ENCODE measurements at regions not wholly inside any gene's neighbourhood (a gene's known extent, or its start where the extent isn't known, plus 50 kb on each side); places are given as distances from the start of the nearest gene placed in this dataset.

GRCh38 chr3:117408811-117409210, 699.2 kb downstream of the TUSC7 start:
- Histone ChIP-seq H3K27ac (ENCODE audit: low read depth in 1 of 2, low read length in 2 of 2) (no peak overlapping the region), H3K27me3 (ENCODE audit: control insufficient read depth in 1 of 2, insufficient read depth in 2 of 2, low read length in 2 of 2) (no peaks in the 10 kb centered on the region), H3K36me3 (ENCODE audit: insufficient read depth, low read length) (no peaks in the 10 kb centered on the region), H3K4me3 (ENCODE audit: low read length) (no peak overlapping the region), H3K9me3 (ENCODE audit: control insufficient read depth in 1 of 2, insufficient read depth in 1 of 2, low read length in 2 of 2) (no peaks in the 10 kb centered on the region), H3K4me1 (ENCODE audit: insufficient read depth, low read length) (no peaks in the 10 kb centered on the region)
- intact Hi-C loops (cut with DNase I, micrococcal nuclease) = no loop called here
- H3K27ac Mint-ChIP-seq = no peak overlapping the region
- no peaks in the 10 kb centered on the region for H3K36me3 Mint-ChIP-seq (ENCODE audit: low read depth)
- no peaks in the 10 kb centered on the region for H3K9me3 Mint-ChIP-seq
- ATAC-seq (ENCODE audit: poor library complexity) (no peak), DNase-seq (no peak)
- POLR2A ChIA-PET = no interaction called here
- no peaks in the 10 kb centered on the region for H3K27me3 Mint-ChIP-seq
- no peak overlapping the region for H3K4me3 Mint-ChIP-seq
- CTCF ChIA-PET = no interaction called here
- no peak for TF ChIP-seq CTCF (IDR thresholded peaks at IDR 0.05)
- no peaks in the 10 kb centered on the region for H3K4me1 Mint-ChIP-seq (ENCODE audit: low read depth)

- Mint-ChIP-seq H3K27me3 (no peaks in the 10 kb centered on the region), H3K9me3 (no peaks in the 10 kb centered on the region)
Observed at GRCh38 chr3:117409256-117409655, 699.7 kb downstream of the TUSC7 start.

GRCh38 chr3:117409701-117410459, 700.3 kb downstream of the TUSC7 start:
- Mint-ChIP-seq H3K9me3 (peaks cover 4% of the 10 kb centered on the region), H3K27ac (no peak overlapping the region)
- no peak for ATAC-seq (ENCODE audit: poor library complexity)

More at GRCh38 chr3:117409256-117409655, 699.7 kb downstream of the TUSC7 start:
- no peaks in the 10 kb centered on the region for H3K4me1 ChIP-seq (ENCODE audit: insufficient read depth, low read length)
- no peak overlapping the region for H3K4me3 ChIP-seq (ENCODE audit: low read length)
- Mint-ChIP-seq H3K27ac (no peak overlapping the region), H3K4me3 (no peak overlapping the region), H3K36me3 (ENCODE audit: low read depth) (no peaks in the 10 kb centered on the region), H3K4me1 (ENCODE audit: low read depth) (no peaks in the 10 kb centered on the region)
- DNase-seq (no peak), ATAC-seq (ENCODE audit: poor library complexity) (no peak)
- POLR2A ChIA-PET = no interaction called here
- TF ChIP-seq CTCF (IDR thresholded peaks at IDR 0.05) = no peak
- H3K27ac ChIP-seq (ENCODE audit: low read depth in 1 of 2, low read length in 2 of 2) = no peak overlapping the region
- H3K27me3 ChIP-seq (ENCODE audit: control insufficient read depth in 1 of 2, insufficient read depth in 2 of 2, low read length in 2 of 2) = no peaks in the 10 kb centered on the region
- intact Hi-C loops (cut with DNase I, micrococcal nuclease) = no loop called here
- H3K36me3 ChIP-seq (ENCODE audit: insufficient read depth, low read length) = no peaks in the 10 kb centered on the region
- no peaks in the 10 kb centered on the region for H3K9me3 ChIP-seq (ENCODE audit: control insufficient read depth in 1 of 2, insufficient read depth in 1 of 2, low read length in 2 of 2)
- CTCF ChIA-PET = no interaction called here

More at GRCh38 chr3:117409701-117410459, 700.3 kb downstream of the TUSC7 start:
- no peaks in the 10 kb centered on the region for H3K4me1 Mint-ChIP-seq (ENCODE audit: low read depth)
- no peaks in the 10 kb centered on the region for H3K27me3 ChIP-seq (ENCODE audit: control insufficient read depth in 1 of 2, insufficient read depth in 2 of 2, low read length in 2 of 2)
- no peak for DNase-seq
- no peaks in the 10 kb centered on the region for H3K4me1 ChIP-seq (ENCODE audit: insufficient read depth, low read length)
- no peak overlapping the region for H3K4me3 ChIP-seq (ENCODE audit: low read length)
- H3K27me3 Mint-ChIP-seq = no peaks in the 10 kb centered on the region
- no peaks in the 10 kb centered on the region for H3K9me3 ChIP-seq (ENCODE audit: control insufficient read depth in 1 of 2, insufficient read depth in 1 of 2, low read length in 2 of 2)
- H3K27ac ChIP-seq (ENCODE audit: low read depth in 1 of 2, low read length in 2 of 2) = no peak overlapping the region
- no peaks in the 10 kb centered on the region for H3K36me3 Mint-ChIP-seq (ENCODE audit: low read depth)
- TF ChIP-seq CTCF (IDR thresholded peaks at IDR 0.05) = no peak
- ChIA-PET POLR2A (no interaction called here), CTCF (no interaction called here)
- H3K36me3 ChIP-seq (ENCODE audit: insufficient read depth, low read length) = no peaks in the 10 kb centered on the region
- intact Hi-C loops (cut with DNase I, micrococcal nuclease) = no loop called here
- no peak overlapping the region for H3K4me3 Mint-ChIP-seq

All from CD4-positive, alpha-beta T cell (primary cell).